Liver (tissue), 8 donors: ENCODE measurements at regions not wholly inside any gene's neighbourhood (a gene's known extent, or its start where the extent isn't known, plus 50 kb on each side); places are given as distances from the start of the nearest gene placed in this dataset.

Experiments
- DNase-seq: peaks from one replicate; pipeline ENCODE4 v3.0.0-alpha.2; 2017; ENCODE audit warnings: low spot score
- H3K27ac ChIP-seq, 2 donors: one replicate each; pipeline ENCODE4 v1.7.0; 2013; ENCODE audit warnings: inconsistent platforms in 2 of 2, low read length in 2 of 2, control low read depth in 1 of 2, low read depth in 1 of 2, mild to moderate bottlenecking in 1 of 2
- H3K27me3 ChIP-seq, 4 donors: one replicate each; pipeline versions ENCODE4 v1.6.1 to v1.7.0; 2013; ENCODE audit warnings: low read length in 3 of 4, inconsistent platforms in 1 of 4, mild to moderate bottlenecking in 1 of 4, moderate library complexity in 1 of 4; ENCODE audit not compliant: control insufficient read depth in 4 of 4, insufficient read depth in 4 of 4
- H3K36me3 ChIP-seq, 4 donors: one replicate each; pipeline versions ENCODE4 v1.6.1 to v1.7.0; 2013; ENCODE audit warnings: low read length in 3 of 4, mild to moderate bottlenecking in 3 of 4, low read depth in 1 of 4, moderate library complexity in 1 of 4; ENCODE audit not compliant: control insufficient read depth in 4 of 4, insufficient read depth in 3 of 4
- H3K4me1 ChIP-seq, 4 donors: one replicate each; pipeline versions ENCODE4 v1.6.1 to v1.7.0; 2013; ENCODE audit warnings: low read length in 3 of 4, mild to moderate bottlenecking in 3 of 4, moderate library complexity in 1 of 4; ENCODE audit not compliant: control insufficient read depth in 4 of 4, insufficient read depth in 4 of 4
- H3K4me3 ChIP-seq, 3 donors: one replicate each; pipeline versions ENCODE4 v1.6.1 to v1.7.0; 2013; ENCODE audit warnings: low read length in 3 of 3, control low read depth in 1 of 3, low read depth in 1 of 3, mild to moderate bottlenecking in 1 of 3
- H3K9ac ChIP-seq, 2 donors: one replicate each; pipeline ENCODE4 v1.7.0; 2013; ENCODE audit warnings: low read length in 2 of 2, mild to moderate bottlenecking in 2 of 2, moderate library complexity in 2 of 2, control low read depth in 1 of 2, low read depth in 1 of 2
- H3K9me3 ChIP-seq, 4 donors: one replicate each; pipeline versions ENCODE4 v1.6.1 to v1.7.0; 2013; ENCODE audit warnings: low read length in 3 of 4; ENCODE audit not compliant: control insufficient read depth in 4 of 4
- ATF3 ChIP-seq: IDR thresholded peaks from 2 replicates; pipeline ENCODE4 v1.6.1; 2016; ENCODE audit warnings: antibody characterized with exemption
- CTCF ChIP-seq: fragments of 150-350 bp; IDR thresholded peaks from 2 replicates; pipeline ENCODE4 v1.5.1; 2017; ENCODE audit warnings: improper control_type of control experiment, low read depth, low read length; ENCODE audit not compliant: missing input control
- EGR1 ChIP-seq, 2 donors: IDR thresholded peaks; 2 replicates each; pipeline ENCODE4 v1.6.1; 2016 to 2018; ENCODE audit warnings: antibody characterized with exemption in 2 of 2, low read depth in 2 of 2
- FOXA1 ChIP-seq: IDR thresholded peaks from 2 replicates; pipeline ENCODE4 v1.6.1; 2016; ENCODE audit warnings: antibody characterized with exemption
- FOXA2 ChIP-seq: IDR thresholded peaks from 2 replicates; pipeline ENCODE4 v1.6.1; 2016; ENCODE audit warnings: antibody characterized with exemption
- GABPA ChIP-seq, 2 donors: IDR thresholded peaks in 1 of 2; conservative IDR thresholded peaks in 1 of 2; 2 replicates each; pipeline ENCODE4 v1.6.1; 2016; ENCODE audit warnings: antibody characterized with exemption in 2 of 2, mild to moderate bottlenecking in 1 of 2, moderate library complexity in 1 of 2
- HNF4A ChIP-seq, 2 donors: conservative IDR thresholded peaks; 2 replicates each; pipeline ENCODE4 v1.6.1; 2016; ENCODE audit warnings: antibody characterized with exemption in 2 of 2, mild to moderate bottlenecking in 2 of 2
- HNF4G ChIP-seq: IDR thresholded peaks from 2 replicates; pipeline ENCODE4 v1.6.1; 2016; ENCODE audit warnings: antibody characterized with exemption
- JUND ChIP-seq, 2 donors: IDR thresholded peaks; 2 replicates each; pipeline ENCODE4 v1.6.1; 2016; ENCODE audit warnings: antibody characterized with exemption in 2 of 2
- MAX ChIP-seq: IDR thresholded peaks from 2 replicates; pipeline ENCODE4 v1.6.1; 2016; ENCODE audit warnings: antibody characterized with exemption
- NR2F2 ChIP-seq: IDR thresholded peaks from 2 replicates; pipeline ENCODE4 v1.6.1; 2016; ENCODE audit warnings: antibody characterized with exemption
- RAD21 ChIP-seq, 2 donors: IDR thresholded peaks; 2 replicates each; pipeline ENCODE4 v1.6.1; 2016; ENCODE audit warnings: antibody characterized with exemption in 2 of 2, mild to moderate bottlenecking in 2 of 2
- REST ChIP-seq: IDR thresholded peaks from 2 replicates; pipeline ENCODE4 v1.6.1; 2016; ENCODE audit warnings: antibody characterized with exemption, mild to moderate bottlenecking
- RXRA ChIP-seq, 2 donors: IDR thresholded peaks; 2 replicates each; pipeline ENCODE4 v1.6.1; 2017 to 2018; ENCODE audit warnings: antibody characterized with exemption in 2 of 2, mild to moderate bottlenecking in 1 of 2
- SP1 ChIP-seq: IDR thresholded peaks from 2 replicates; pipeline ENCODE4 v1.6.1; 2018; ENCODE audit warnings: antibody characterized with exemption, mild to moderate bottlenecking
- TAF1 ChIP-seq: conservative IDR thresholded peaks from 2 replicates; pipeline ENCODE4 v1.6.1; 2016; ENCODE audit warnings: antibody characterized with exemption, mild to moderate bottlenecking
- YY1 ChIP-seq: IDR thresholded peaks from 2 replicates; pipeline ENCODE4 v1.6.1; 2016; ENCODE audit warnings: antibody characterized with exemption, mild to moderate bottlenecking
- ZBTB33 ChIP-seq: IDR thresholded peaks from 2 replicates; pipeline ENCODE4 v1.6.1; 2016; ENCODE audit warnings: antibody characterized with exemption
- WGBS: extraction: QIAGEN DNeasy Blood & Tissue Kit; methylation state at CpG from one replicate; pipeline ENCODE4 v1.1.7; 2013; 5-methylcytosine and 5-hydroxymethylcytosine counted together
- donor health status: healthy.
- donor health status: healthy.
- donor health status: healthy.
- donor health status: healthy.
- donor health status: healthy.

DNA sequence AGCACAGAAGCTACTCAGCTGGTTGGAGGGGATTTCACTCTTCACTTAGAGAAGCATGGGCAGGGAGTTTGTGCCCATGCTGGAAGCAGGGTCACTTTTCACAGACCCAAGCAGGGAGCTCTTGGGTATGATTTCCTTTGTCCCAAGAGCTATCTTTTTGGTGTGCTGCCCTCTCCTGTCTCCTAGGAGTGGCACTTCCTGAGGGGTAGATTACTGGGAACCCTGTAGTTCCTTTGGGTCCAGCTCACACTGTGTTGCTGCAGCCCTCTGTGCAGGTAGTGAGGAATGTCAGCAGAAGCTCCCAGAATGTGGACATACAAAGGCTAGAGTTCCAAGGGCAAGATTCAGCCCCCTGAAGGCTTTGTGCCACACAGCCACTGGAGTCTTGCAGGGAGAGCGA, 537.1 kb upstream of the ANO3 start (continued):
- TF ChIP-seq REST: no peak

DNA sequence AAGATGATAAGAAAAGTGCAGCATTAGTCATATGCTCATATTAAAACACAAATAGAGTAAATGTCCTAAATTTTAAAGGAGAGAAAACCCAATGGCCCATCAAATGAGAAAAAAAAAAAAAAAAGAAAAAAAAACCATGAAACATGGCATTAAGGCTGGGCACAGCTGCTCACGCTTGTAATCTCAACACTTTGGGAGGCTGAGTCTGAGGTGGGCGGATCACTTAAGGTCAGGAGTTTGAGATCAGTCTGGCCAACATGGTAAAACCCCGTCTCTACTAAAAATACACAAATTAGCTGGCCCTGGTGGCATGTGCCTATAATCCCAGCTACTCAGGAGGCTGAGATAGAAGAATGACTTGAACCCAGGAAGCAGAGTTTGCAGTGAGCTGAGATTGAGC, 515.5 kb upstream of the ANO3 start:
- no peak for DNase-seq
- WGBS: 85% methylated on average over 3 of the region's 3 CpGs
- TF ChIP-seq NR2F2: no peak
- no peak for TF ChIP-seq FOXA1
- no peak for TF ChIP-seq TAF1
- no peak for TF ChIP-seq EGR1 (IDR thresholded peaks at IDR 0.05; ENCODE audit: low read depth in 2 of 2)
- no peak for TF ChIP-seq GABPA (IDR thresholded peaks at IDR 0.05 in 1 of 2, conservative IDR thresholded peaks at IDR 0.05 in 1 of 2)
- no peak for TF ChIP-seq SP1
- TF ChIP-seq FOXA2: no peak
- TF ChIP-seq ATF3: no peak
- no peak for TF ChIP-seq RAD21 (IDR thresholded peaks at IDR 0.05)
- TF ChIP-seq JUND (IDR thresholded peaks at IDR 0.05): no peak
- no peak for TF ChIP-seq MAX
- no peak for TF ChIP-seq HNF4G
- no peak for TF ChIP-seq CTCF
- TF ChIP-seq REST: no peak
- no peak for TF ChIP-seq HNF4A (conservative IDR thresholded peaks at IDR 0.05)
- TF ChIP-seq ZBTB33: no peak
- TF ChIP-seq YY1: no peak
- TF ChIP-seq RXRA (IDR thresholded peaks at IDR 0.05): no peak

More for the DNA sequence above, 515.5 kb upstream of the ANO3 start:
- H3K9ac ChIP-seq: no peak overlapping the region
- no peaks in the 10 kb centered on the region for H3K36me3 ChIP-seq
- no peak overlapping the region for H3K4me3 ChIP-seq
- no peak overlapping the region for H3K27ac ChIP-seq
- no peaks in the 10 kb centered on the region for H3K9me3 ChIP-seq
- H3K4me1 ChIP-seq: no peaks in the 10 kb centered on the region
- H3K27me3 ChIP-seq: no peaks in the 10 kb centered on the region
